Esophagus mucosa (tissue), 1 donor: ENCODE measurements at regions not wholly inside any gene's neighbourhood (a gene's known extent, or its start where the extent isn't known, plus 50 kb on each side); places are given as distances from the start of the nearest gene placed in this dataset.
"Not testable (repeated sequence)": the region's sequence is repeated elsewhere in the genome, so short reads cannot be mapped to it uniquely, and the experiment has no call there.

Experiments
- ATAC-seq: fragments of 200-7000 bp; cut with Tn5 transposase; one replicate; pipeline ENCODE4 v1.9.1; 2020
- donor health status: DM: yes; HTN: yes; CAD: no.

GRCh38 chr14:86779416-86779815 is 1213.6 kb downstream of the GALC start:
- no peak for ATAC-seq

GRCh38 chr14:86777963-86778602 is 1214.9 kb downstream of the GALC start:
- ATAC-seq: no peak

GRCh38 chr14:86775896-86776295 is 1217.1 kb downstream of the GALC start:
- ATAC-seq: not testable (repeated sequence)

- ATAC-seq: no peak
These were observed 1218.1 kb downstream of the GALC start for GRCh38 chr14:86774916-86775315.

- no peak for ATAC-seq
These were observed 1220.9 kb downstream of the GALC start for GRCh38 chr14:86772075-86772474.

GRCh38 chr14:86770186-86770585 is 1222.8 kb downstream of the GALC start:
- no peak for ATAC-seq

GRCh38 chr14:86766469-86766868 is 1226.5 kb downstream of the GALC start:
- ATAC-seq: no peak

GRCh38 chr14:86761611-86762010 is 1231.4 kb downstream of the GALC start:
- no peak for ATAC-seq

GRCh38 chr14:86756521-86757190 is 1226.7 kb downstream of the FLRT2 start:
- no peak for ATAC-seq

GRCh38 chr14:86750488-86750887 is 1220.5 kb downstream of the FLRT2 start:
- ATAC-seq: not testable (repeated sequence)

GRCh38 chr14:86739761-86740160 is 1209.8 kb downstream of the FLRT2 start:
- ATAC-seq: no peak

GRCh38 chr14:86731427-86731826 is 1201.5 kb downstream of the FLRT2 start:
- ATAC-seq: not testable (repeated sequence)

GRCh38 chr14:86723254-86723624 is 1193.3 kb downstream of the FLRT2 start:
- no peak for ATAC-seq

GRCh38 chr14:86722612-86723253 is 1192.8 kb downstream of the FLRT2 start:
- ATAC-seq: no peak

GRCh38 chr14:86714575-86714974 is 1184.6 kb downstream of the FLRT2 start:
- no peak for ATAC-seq

- no peak for ATAC-seq
These were observed 1184.2 kb downstream of the FLRT2 start for GRCh38 chr14:86714153-86714552.

GRCh38 chr14:86712727-86713126 is 1182.8 kb downstream of the FLRT2 start:
- no peak for ATAC-seq

- ATAC-seq: no peak
These were observed 1182.2 kb downstream of the FLRT2 start for GRCh38 chr14:86712176-86712575.

- ATAC-seq: no peak
These were observed 1178.9 kb downstream of the FLRT2 start for GRCh38 chr14:86708846-86709339.

GRCh38 chr14:86707071-86707470 is 1177.1 kb downstream of the FLRT2 start:
- ATAC-seq: no peak

GRCh38 chr14:86683561-86683960 is 1153.6 kb downstream of the FLRT2 start:
- no peak for ATAC-seq

GRCh38 chr14:86675059-86675458 is 1145.1 kb downstream of the FLRT2 start:
- ATAC-seq: no peak

- ATAC-seq: no peak
These were observed 1143.6 kb downstream of the FLRT2 start for GRCh38 chr14:86673523-86673969.

- ATAC-seq: no peak
These were observed 1142.1 kb downstream of the FLRT2 start for GRCh38 chr14:86672080-86672479.
